ENCODE measurements at regions not wholly inside any gene's neighbourhood (a gene's known extent, or its start where the extent isn't known, plus 50 kb on each side); places are given as distances from the start of the nearest gene placed in this dataset.
"Not testable (repeated sequence)": the region's sequence is repeated elsewhere in the genome, so short reads cannot be mapped to it uniquely, and the experiment has no call there.

DNA sequence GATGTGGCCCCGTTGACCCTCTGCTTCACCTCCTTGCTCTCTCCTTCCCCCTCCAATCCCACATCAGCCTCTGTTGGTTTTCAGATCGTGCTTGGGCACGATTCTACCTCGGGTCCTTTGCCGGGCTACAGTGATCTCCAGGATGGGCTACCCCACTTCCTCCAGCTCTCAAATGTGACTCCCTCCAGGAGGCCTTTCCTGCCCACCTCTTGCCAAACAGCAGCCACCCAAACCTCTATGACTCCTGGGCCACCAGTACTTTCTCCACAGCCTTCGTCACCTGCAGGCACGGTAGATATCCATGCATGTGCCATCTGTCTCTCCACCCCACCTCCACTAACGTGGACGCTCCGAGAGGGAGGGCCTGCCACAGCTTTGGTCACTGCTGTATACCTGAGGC is 55.9 kb upstream of the NXT1 start:
- H3K4me3 Mint-ChIP-seq = no peak overlapping the region
- no peak overlapping the region for H3K27ac Mint-ChIP-seq
- no peak for DNase-seq
- H3K36me3 Mint-ChIP-seq (ENCODE audit: low read depth) = no peaks in the 10 kb centered on the region
- H3K9me3 Mint-ChIP-seq = no peaks in the 10 kb centered on the region
- TF ChIP-seq, protein P1, sequence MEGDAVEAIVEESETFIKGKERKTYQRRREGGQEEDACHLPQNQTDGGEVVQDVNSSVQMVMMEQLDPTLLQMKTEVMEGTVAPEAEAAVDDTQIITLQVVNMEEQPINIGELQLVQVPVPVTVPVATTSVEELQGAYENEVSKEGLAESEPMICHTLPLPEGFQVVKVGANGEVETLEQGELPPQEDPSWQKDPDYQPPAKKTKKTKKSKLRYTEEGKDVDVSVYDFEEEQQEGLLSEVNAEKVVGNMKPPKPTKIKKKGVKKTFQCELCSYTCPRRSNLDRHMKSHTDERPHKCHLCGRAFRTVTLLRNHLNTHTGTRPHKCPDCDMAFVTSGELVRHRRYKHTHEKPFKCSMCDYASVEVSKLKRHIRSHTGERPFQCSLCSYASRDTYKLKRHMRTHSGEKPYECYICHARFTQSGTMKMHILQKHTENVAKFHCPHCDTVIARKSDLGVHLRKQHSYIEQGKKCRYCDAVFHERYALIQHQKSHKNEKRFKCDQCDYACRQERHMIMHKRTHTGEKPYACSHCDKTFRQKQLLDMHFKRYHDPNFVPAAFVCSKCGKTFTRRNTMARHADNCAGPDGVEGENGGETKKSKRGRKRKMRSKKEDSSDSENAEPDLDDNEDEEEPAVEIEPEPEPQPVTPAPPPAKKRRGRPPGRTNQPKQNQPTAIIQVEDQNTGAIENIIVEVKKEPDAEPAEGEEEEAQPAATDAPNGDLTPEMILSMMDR (IDR thresholded peaks at IDR 0.05) = no peak
- peaks cover 19% of the 10 kb centered on the region for H3K27me3 Mint-ChIP-seq (ENCODE audit: insufficient read depth)
- peaks cover 10% of the 10 kb centered on the region for H3K4me1 Mint-ChIP-seq (ENCODE audit: low read depth)

DNA sequence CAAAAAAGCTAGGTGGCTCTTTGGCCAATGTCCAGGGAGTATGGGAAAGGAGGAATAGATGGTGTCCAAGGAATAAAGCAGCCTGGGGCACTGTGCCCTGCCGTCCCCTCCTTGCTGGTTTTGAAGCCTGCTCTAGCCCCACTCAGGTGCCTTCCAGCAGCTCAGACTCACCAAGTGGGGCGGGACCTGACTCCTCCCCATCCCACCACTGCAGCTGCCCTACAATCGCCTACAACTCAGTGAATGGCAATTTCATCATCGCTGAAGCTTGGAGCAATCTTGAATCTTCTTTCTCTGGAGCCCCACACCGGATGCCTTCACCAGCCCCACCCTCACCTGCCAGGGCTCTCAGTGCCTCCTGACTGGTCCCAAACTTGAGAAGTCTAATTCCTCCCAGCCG is 56.4 kb upstream of the NXT1 start:
- peaks cover 22% of the 10 kb centered on the region for H3K27me3 Mint-ChIP-seq (ENCODE audit: insufficient read depth)
- no peak for DNase-seq
- TF ChIP-seq, protein P1 (IDR thresholded peaks at IDR 0.05) = no peak
- no peaks in the 10 kb centered on the region for H3K9me3 Mint-ChIP-seq
- no peak overlapping the region for H3K4me3 Mint-ChIP-seq
- no peaks in the 10 kb centered on the region for H3K36me3 Mint-ChIP-seq (ENCODE audit: low read depth)
- no peak overlapping the region for H3K27ac Mint-ChIP-seq
- peaks cover 10% of the 10 kb centered on the region for H3K4me1 Mint-ChIP-seq (ENCODE audit: low read depth)

DNA sequence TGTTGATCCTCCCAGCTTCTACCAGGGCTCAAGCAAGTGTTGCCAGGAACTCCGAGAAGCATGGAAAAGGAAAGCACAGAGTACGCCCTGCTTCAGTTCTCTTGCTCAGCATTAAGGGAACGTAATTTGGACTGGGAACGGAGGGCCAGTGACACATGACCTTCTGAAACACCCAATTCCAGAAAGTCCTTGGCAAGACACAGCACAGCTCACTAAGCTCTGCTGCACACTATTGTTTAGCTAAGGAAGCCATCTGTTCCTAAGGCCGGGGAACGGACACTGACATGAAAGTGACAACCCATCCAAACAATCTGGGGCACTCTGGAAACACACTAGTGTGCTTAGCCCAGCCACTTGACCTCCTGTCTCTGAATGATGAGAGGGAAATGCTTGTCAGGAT is 56.9 kb upstream of the NXT1 start:
- Mint-ChIP-seq H3K4me1 (ENCODE audit: low read depth) (peaks cover 10% of the 10 kb centered on the region), H3K4me3 (no peak overlapping the region), H3K9me3 (no peaks in the 10 kb centered on the region), H3K27ac (no peak overlapping the region), H3K27me3 (ENCODE audit: insufficient read depth) (peaks cover 23% of the 10 kb centered on the region), H3K36me3 (ENCODE audit: low read depth) (no peaks in the 10 kb centered on the region)
- DNase-seq = no peak
- TF ChIP-seq, protein P1 (IDR thresholded peaks at IDR 0.05) = no peak

DNA sequence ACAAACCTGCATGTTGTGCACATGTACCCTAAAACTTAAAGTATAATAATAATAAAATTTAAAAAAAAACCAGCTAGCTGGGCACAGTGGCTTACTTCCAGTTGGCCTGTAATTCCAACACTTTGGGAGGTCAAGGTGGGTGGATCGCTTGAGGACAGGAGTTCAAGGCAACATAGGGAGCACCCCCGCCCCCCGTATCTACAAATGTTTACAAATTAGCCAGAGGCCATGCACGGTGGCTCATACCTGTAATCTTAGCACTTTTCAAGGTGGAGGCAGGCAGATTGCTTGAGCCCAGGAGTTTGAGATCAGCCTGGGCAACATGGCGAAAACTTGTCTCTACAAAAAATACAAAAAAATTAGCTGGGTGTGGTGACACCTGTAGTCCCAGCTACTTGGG is 58.3 kb upstream of the NXT1 start:
- H3K27ac Mint-ChIP-seq = not testable (repeated sequence)
- peaks cover 22% of the 10 kb centered on the region for H3K27me3 Mint-ChIP-seq (ENCODE audit: insufficient read depth)

DNA sequence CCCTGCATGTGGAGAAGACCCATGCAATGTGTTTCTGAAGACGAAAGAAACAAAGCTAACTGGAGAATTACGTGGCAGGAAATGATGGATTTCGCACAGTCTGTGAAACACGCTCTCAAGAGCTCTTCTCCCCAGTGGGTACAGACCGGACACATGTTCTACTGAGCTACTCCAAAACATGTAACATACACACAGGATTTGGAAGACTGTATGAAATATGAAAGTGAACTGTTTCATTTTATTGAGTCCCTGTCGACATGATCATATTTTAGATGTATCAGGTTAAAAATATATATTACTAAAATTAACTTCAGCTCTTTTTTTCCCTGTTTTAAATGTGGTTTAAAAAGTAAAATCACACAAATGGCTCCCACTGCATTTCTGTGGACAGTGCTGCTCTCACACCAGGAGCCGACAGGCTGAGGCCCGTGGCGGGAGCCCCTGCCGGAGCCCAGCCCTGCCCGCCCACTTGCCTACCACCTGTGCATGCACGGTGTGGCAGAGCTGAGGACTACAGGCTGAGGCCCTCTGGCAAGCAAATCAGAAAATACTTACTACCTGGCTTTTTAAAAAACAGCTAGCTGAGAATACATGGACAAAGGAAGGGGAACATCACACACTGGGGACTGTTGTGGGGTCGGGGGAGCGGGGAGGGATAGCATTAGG is 58.9 kb upstream of the NXT1 start:
- no peaks in the 10 kb centered on the region for H3K36me3 Mint-ChIP-seq (ENCODE audit: low read depth)

More for the DNA sequence above, 58.3 kb upstream of the NXT1 start:
- H3K4me3 Mint-ChIP-seq; H3K9me3 Mint-ChIP-seq; H3K4me1 Mint-ChIP-seq (ENCODE audit: low read depth); DNase-seq; H3K36me3 Mint-ChIP-seq (ENCODE audit: low read depth): not testable (repeated sequence)

More for the DNA sequence above, 58.9 kb upstream of the NXT1 start:
- H3K27me3 Mint-ChIP-seq (ENCODE audit: insufficient read depth) = peaks cover 24% of the 10 kb centered on the region
- H3K4me3 Mint-ChIP-seq = no peak overlapping the region
- TF ChIP-seq, protein P1 (IDR thresholded peaks at IDR 0.05) = no peak
- no peak for DNase-seq
- no peaks in the 10 kb centered on the region for H3K9me3 Mint-ChIP-seq
- no peaks in the 10 kb centered on the region for H3K4me1 Mint-ChIP-seq (ENCODE audit: low read depth)
- H3K27ac Mint-ChIP-seq = no peak overlapping the region
